Heart left ventricle (tissue), 16 donors: ENCODE measurements at regions not wholly inside any gene's neighbourhood (a gene's known extent, or its start where the extent isn't known, plus 50 kb on each side); places are given as distances from the start of the nearest gene placed in this dataset.

ENCODE experiments used
- ATAC-seq, 4 donors: fragments of 200-7000 bp; cut with Tn5 transposase; one replicate each; pipeline ENCODE4 v1.9.1; 2020 to 2022; ENCODE audit warnings: moderate library complexity in 4 of 4, mild to moderate bottlenecking in 3 of 4, moderate number of reproducible peaks in 1 of 4
- DNase-seq, 5 donors: peaks; one replicate each; pipeline ENCODE4 v3.0.0-alpha.2; 2020
- H3K27ac ChIP-seq, 12 donors: fragments of 200-600 bp; sonication (generic) in 4 of 12; one replicate each; pipeline versions ENCODE4 v1.5.0 to v1.8.0; 2016 to 2022; ENCODE audit warnings: mild to moderate bottlenecking in 2 of 12
- H3K27me3 ChIP-seq, 9 donors: fragments of 200-600 bp; sonication (generic) in 2 of 9; one replicate each; pipeline versions ENCODE4 v1.5.1 to v1.8.0; 2016 to 2022; ENCODE audit warnings: mild to moderate bottlenecking in 3 of 9
- H3K36me3 ChIP-seq, 9 donors: fragments of 200-600 bp; sonication (generic) in 2 of 9; one replicate each; pipeline versions ENCODE4 v1.5.0 to v1.8.0; 2018 to 2022; ENCODE audit warnings: mild to moderate bottlenecking in 2 of 9
- H3K4me1 ChIP-seq, 12 donors: fragments of 200-600 bp; sonication (generic) in 4 of 12; one replicate each; pipeline versions ENCODE4 v1.5.0 to v1.8.0; 2016 to 2022; ENCODE audit warnings: mild to moderate bottlenecking in 3 of 12
- H3K4me3 ChIP-seq, 12 donors: fragments of 200-600 bp; sonication (generic) in 4 of 12; one replicate each; pipeline versions ENCODE4 v1.5.0 to v1.8.0; 2017 to 2022; ENCODE audit warnings: mild to moderate bottlenecking in 9 of 12, moderate library complexity in 4 of 12
- H3K9me3 ChIP-seq, 12 donors: fragments of 200-600 bp; sonication (generic) in 4 of 12; one replicate each; pipeline versions ENCODE4 v1.5.0 to v1.8.0; 2016 to 2022; ENCODE audit warnings: mild to moderate bottlenecking in 1 of 12
- POLR2A ChIP-seq, 2 donors: fragments of 450-650 bp; IDR thresholded peaks; one replicate each; pipeline ENCODE4 v1.6.1; 2017; ENCODE audit warnings: antibody characterized with exemption in 2 of 2, mild to moderate bottlenecking in 2 of 2, moderate library complexity in 2 of 2
- WGBS, 4 donors: extraction: QIAGEN DNeasy Blood & Tissue Kit in 2 of 4; methylation state at CpG; one replicate each; pipeline versions ENCODE4 v1.1.5 to v1.1.7; 2013 to 2018; 5-methylcytosine and 5-hydroxymethylcytosine counted together
- intact Hi-C, 10 donors: fragments of 100-400 bp; cut with DNase I; formaldehyde crosslinking; loops; one replicate each; pipeline versions ENCODE4 v1.11.1 to v1.14.2; 2022
- TF ChIP-seq, protein P1 (sequence below), 12 donors: fragments of 200-600 bp; sonication (generic) in 4 of 12; IDR thresholded peaks; one replicate each; pipeline versions ENCODE4 v1.5.0 to v1.8.0; 2018 to 2022; ENCODE audit warnings: antibody characterized with exemption in 12 of 12, mild to moderate bottlenecking in 5 of 12
- donor health status: ischemic (EF 13 %, LVEDD 7.1; RV severe dilation, severe dysfunction).
- donor health status: healthy with polysubstance abuse.
- donor health status: DM: no; HTN: yes; CAD: no.
- donor health status: DM: no; HTN: no; CAD: no.
- donor health status: ischemic (EF 25% LVEDD 6.9; RV normal size, moderate dysfunction).
- donor health status: ischemic (EF 25% LVEDD 5.7; RV mildly dilated, moderate dysfunction).
- donor health status: healthy.
- donor health status: DM: yes; HTN: yes; CAD: no.
- donor health status: ischemic (EF 35%, LVEDD 5.7; RV mildly dilated, moderate dysfunction).
- donor health status: nonischemic (EF 11% LVEDD 7.7; RV severe dilation, severe dysfunction).
- donor health status: DM: yes; HTN: yes; CAD: no.
- donor health status: PGD.
- donor health status: ischemic (EF 29% LVEDD 5.4; RV normal size, mild dysfunction).
- donor health status: nonischemic (EF 23%, LVEDD 6.1; RV moderate dilation, normal function).

DNA sequence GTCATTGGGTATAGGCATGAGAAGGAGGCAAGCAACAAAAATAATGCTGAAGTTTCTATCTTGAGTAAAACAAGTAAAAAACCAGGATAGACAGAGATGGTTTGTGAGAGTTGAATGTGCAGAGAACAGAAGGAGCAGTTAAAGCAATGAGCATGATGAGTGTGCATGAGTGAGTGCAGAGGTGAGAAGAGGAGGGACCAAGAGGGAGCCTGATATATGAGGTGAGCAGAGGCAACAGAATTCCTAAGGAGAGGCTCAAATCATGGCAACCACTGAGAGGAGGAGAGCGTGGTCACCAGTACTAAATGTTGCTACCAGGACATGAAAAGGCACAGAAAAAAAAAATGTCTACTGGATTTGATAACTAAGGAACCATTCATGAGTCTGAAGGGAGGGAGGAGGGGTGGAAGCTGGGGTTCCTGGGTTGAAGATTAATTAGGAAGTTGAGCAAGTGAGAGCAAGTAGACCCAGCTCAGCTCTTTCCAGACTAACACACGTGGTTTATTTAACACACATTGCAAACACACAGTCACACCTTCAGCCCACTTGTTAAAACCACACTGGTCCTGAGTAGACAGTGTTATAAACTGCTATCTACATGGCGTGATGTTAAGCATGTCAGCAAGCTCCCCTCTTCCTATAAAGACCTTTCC is 69.0 kb upstream of the IQCM start:
- WGBS, 4 donors, result 83 to 88% (median 84%) methylated on average over 3 of the region's 3 CpGs
- DNase-seq (no peak), ATAC-seq (peak in 2 of 4 donors; percentile 39 to 48)
- peak overlapping the region in 1 of 12 donors; percentile 4 for H3K27ac ChIP-seq
- H3K4me3 ChIP-seq, result no peak overlapping the region
- intact Hi-C loops, result loop anchor here in 2 of 10 donors (5.0 to 10.0 kb wide), 3 partner anchors 87 to 170 kb away; no protein-coding TSS in a partner anchor
- H3K9me3 ChIP-seq, result no peaks in the 10 kb centered on the region
- TF ChIP-seq, protein P1, sequence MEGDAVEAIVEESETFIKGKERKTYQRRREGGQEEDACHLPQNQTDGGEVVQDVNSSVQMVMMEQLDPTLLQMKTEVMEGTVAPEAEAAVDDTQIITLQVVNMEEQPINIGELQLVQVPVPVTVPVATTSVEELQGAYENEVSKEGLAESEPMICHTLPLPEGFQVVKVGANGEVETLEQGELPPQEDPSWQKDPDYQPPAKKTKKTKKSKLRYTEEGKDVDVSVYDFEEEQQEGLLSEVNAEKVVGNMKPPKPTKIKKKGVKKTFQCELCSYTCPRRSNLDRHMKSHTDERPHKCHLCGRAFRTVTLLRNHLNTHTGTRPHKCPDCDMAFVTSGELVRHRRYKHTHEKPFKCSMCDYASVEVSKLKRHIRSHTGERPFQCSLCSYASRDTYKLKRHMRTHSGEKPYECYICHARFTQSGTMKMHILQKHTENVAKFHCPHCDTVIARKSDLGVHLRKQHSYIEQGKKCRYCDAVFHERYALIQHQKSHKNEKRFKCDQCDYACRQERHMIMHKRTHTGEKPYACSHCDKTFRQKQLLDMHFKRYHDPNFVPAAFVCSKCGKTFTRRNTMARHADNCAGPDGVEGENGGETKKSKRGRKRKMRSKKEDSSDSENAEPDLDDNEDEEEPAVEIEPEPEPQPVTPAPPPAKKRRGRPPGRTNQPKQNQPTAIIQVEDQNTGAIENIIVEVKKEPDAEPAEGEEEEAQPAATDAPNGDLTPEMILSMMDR (IDR thresholded peaks at IDR 0.05), result no peak
- TF ChIP-seq POLR2A (IDR thresholded peaks at IDR 0.05), result no peak
- H3K36me3 ChIP-seq, result no peaks in the 10 kb centered on the region
- peaks cover 0 to 13% (median 0%) of the 10 kb centered on the region in 12 donors for H3K4me1 ChIP-seq
- H3K27me3 ChIP-seq, result no peaks in the 10 kb centered on the region

GRCh38 chr4:149885896-149886295 is 70.3 kb upstream of the IQCM start:
- H3K27me3 ChIP-seq, result no peaks in the 10 kb centered on the region
- H3K27ac ChIP-seq, result no peak overlapping the region
- no peaks in the 10 kb centered on the region for H3K9me3 ChIP-seq
- peaks cover 0 to 13% (median 0%) of the 10 kb centered on the region in 12 donors for H3K4me1 ChIP-seq
- DNase-seq, result no peak
- ATAC-seq, result no peak
- TF ChIP-seq POLR2A (IDR thresholded peaks at IDR 0.05), result no peak
- TF ChIP-seq, protein P1 (IDR thresholded peaks at IDR 0.05), result no peak
- no peaks in the 10 kb centered on the region for H3K36me3 ChIP-seq
- no peak overlapping the region for H3K4me3 ChIP-seq
- intact Hi-C loops, result loop anchor here in 1 of 10 donors (5.0 to 10.0 kb wide), 2 partner anchors 89 to 171 kb away; no protein-coding TSS in a partner anchor

- Histone ChIP-seq H3K27ac (no peak overlapping the region), H3K4me3 (no peak overlapping the region), H3K27me3 (no peaks in the 10 kb centered on the region), H3K9me3 (no peaks in the 10 kb centered on the region), H3K36me3 (no peaks in the 10 kb centered on the region), H3K4me1 (peaks cover 0 to 13% (median 0%) of the 10 kb centered on the region in 12 donors)
- ATAC-seq (no peak), DNase-seq (no peak)
- TF ChIP-seq, protein P1 (IDR thresholded peaks at IDR 0.05), result no peak
- TF ChIP-seq POLR2A (IDR thresholded peaks at IDR 0.05), result no peak
- intact Hi-C loops, result loop anchor here in 1 of 10 donors (5.0 to 10.0 kb wide), 2 partner anchors 90 to 172 kb away; no protein-coding TSS in a partner anchor
- 61 to 79% (median 78%) methylated on average over 3 of the region's 3 CpGs for WGBS, 4 donors
Measured at GRCh38 chr4:149886786-149887490, 71.3 kb upstream of the IQCM start.

- intact Hi-C loops, result loop anchor here in 2 of 10 donors (5.0 to 10.0 kb wide), 4 partner anchors 93 to 335 kb away; no protein-coding TSS in a partner anchor
- Histone ChIP-seq H3K4me1 (no peaks in the 10 kb centered on the region), H3K36me3 (no peaks in the 10 kb centered on the region), H3K27me3 (no peaks in the 10 kb centered on the region), H3K9me3 (no peaks in the 10 kb centered on the region), H3K4me3 (no peak overlapping the region), H3K27ac (no peak overlapping the region)
- ATAC-seq (no peak), DNase-seq (no peak)
- no peak for TF ChIP-seq POLR2A (IDR thresholded peaks at IDR 0.05)
- TF ChIP-seq, protein P1 (IDR thresholded peaks at IDR 0.05), result no peak
- 78 to 87% (median 79%) methylated on average over 3 of the region's 3 CpGs for whole genome bisulfite sequencing, 4 donors
Measured at GRCh38 chr4:149889991-149890390, 74.3 kb upstream of the IQCM start.
